Fibroblast of skin of left quadriceps (primary cell): ENCODE measurements at regions not wholly inside any gene's neighbourhood (a gene's known extent, or its start where the extent isn't known, plus 50 kb on each side); places are given as distances from the start of the nearest gene placed in this dataset.
"Not testable (repeated sequence)": the region's sequence is repeated elsewhere in the genome, so short reads cannot be mapped to it uniquely, and the experiment has no call there.

Experiments used
- DNase-seq, 2 experiments: peaks; one replicate each; pipeline ENCODE4 v3.0.0-alpha.2; 2013; ENCODE audit warnings: low read depth in 2 of 2

GRCh38 chr5:130333089-130333488, 428.8 kb downstream of the CHSY3 start:
- peak; percentile 21 to 29 for DNase-seq

GRCh38 chr5:130331332-130331731, 427.1 kb downstream of the CHSY3 start:
- no peak for DNase-seq

GRCh38 chr5:130324953-130325671, 420.8 kb downstream of the CHSY3 start:
- no peak for DNase-seq

GRCh38 chr5:130323804-130324454, 419.7 kb downstream of the CHSY3 start:
- no peak for DNase-seq

- no peak for DNase-seq
Measured at GRCh38 chr5:130321931-130322330, 417.7 kb downstream of the CHSY3 start.

GRCh38 chr5:130316971-130317680, 412.9 kb downstream of the CHSY3 start:
- DNase-seq = no peak

GRCh38 chr5:130295235-130295634, 391.0 kb downstream of the CHSY3 start:
- DNase-seq = no peak

- not testable (repeated sequence) for DNase-seq
Measured at GRCh38 chr5:130294798-130295197, 390.5 kb downstream of the CHSY3 start.

- no peak for DNase-seq
Measured at GRCh38 chr5:130290219-130290618, 386.0 kb downstream of the CHSY3 start.

- DNase-seq = no peak
Measured at GRCh38 chr5:130289132-130290088, 385.1 kb downstream of the CHSY3 start.

GRCh38 chr5:130287438-130287837, 383.2 kb downstream of the CHSY3 start:
- DNase-seq = no peak

- DNase-seq = peak; percentile 35 to 48
Measured at GRCh38 chr5:130286971-130287370, 382.7 kb downstream of the CHSY3 start.

- DNase-seq = peak; percentile 49 to 56
Measured at GRCh38 chr5:130282049-130282448, 377.8 kb downstream of the CHSY3 start.

GRCh38 chr5:130280528-130281217, 376.4 kb downstream of the CHSY3 start:
- no peak for DNase-seq

GRCh38 chr5:130279386-130279785, 375.1 kb downstream of the CHSY3 start:
- no peak for DNase-seq

- DNase-seq = no peak
Measured at GRCh38 chr5:130278136-130278535, 373.9 kb downstream of the CHSY3 start.

GRCh38 chr5:130277522-130277921, 373.3 kb downstream of the CHSY3 start:
- DNase-seq = no peak

- DNase-seq = no peak
Measured at GRCh38 chr5:130277002-130277401, 372.7 kb downstream of the CHSY3 start.

GRCh38 chr5:130272837-130273236, 368.6 kb downstream of the CHSY3 start:
- DNase-seq = no peak

- no peak for DNase-seq
Measured at GRCh38 chr5:130270786-130271185, 366.5 kb downstream of the CHSY3 start.

GRCh38 chr5:130268489-130268888, 364.2 kb downstream of the CHSY3 start:
- DNase-seq = no peak
